Kidney (tissue), 13 donors: ENCODE measurements at regions not wholly inside any gene's neighbourhood (a gene's known extent, or its start where the extent isn't known, plus 50 kb on each side); places are given as distances from the start of the nearest gene placed in this dataset.

Source experiments
- DNase-seq, 5 donors: peaks; one replicate each; pipeline ENCODE4 v3.0.0-alpha.2; 2013 to 2020
- FAIRE-seq: peaks from 2 replicates; lab custom pipeline; 2012; peaks lifted over from hg19 to GRCh38; lab: Jason Lieb, UNC
- H3K27ac ChIP-seq, 2 donors: one replicate each; pipeline ENCODE4 v1.7.0; 2013; ENCODE audit warnings: low read depth in 2 of 2, low read length in 2 of 2, inconsistent platforms in 1 of 2
- H3K27me3 ChIP-seq: one replicate; pipeline ENCODE4 v1.7.1; 2013; ENCODE audit warnings: low read length, inconsistent platforms; ENCODE audit not compliant: control insufficient read depth, insufficient read depth
- H3K36me3 ChIP-seq, 3 donors: one replicate each; pipeline versions ENCODE4 v1.7.0 to v1.7.1; 2013; ENCODE audit warnings: low read length in 3 of 3, control low read depth in 1 of 3, inconsistent platforms in 1 of 3; ENCODE audit not compliant: insufficient read depth in 3 of 3, control insufficient read depth in 2 of 3
- H3K4me1 ChIP-seq, 3 donors: one replicate each; pipeline versions ENCODE4 v1.7.0 to v1.7.1; 2013; ENCODE audit warnings: low read length in 3 of 3, inconsistent platforms in 1 of 3, low read depth in 1 of 3; ENCODE audit not compliant: control insufficient read depth in 2 of 3, insufficient read depth in 2 of 3
- H3K4me3 ChIP-seq, 3 donors: one replicate each; pipeline versions ENCODE4 v1.7.0 to v1.8.1; 2013; ENCODE audit warnings: low read length in 3 of 3, control low read depth in 1 of 3, inconsistent platforms in 1 of 3
- H3K9ac ChIP-seq, 3 donors: one replicate each; pipeline versions ENCODE4 v1.7.0 to v1.7.1; 2013; ENCODE audit warnings: low read length in 3 of 3, control low read depth in 1 of 3, inconsistent platforms in 1 of 3
- H3K9me3 ChIP-seq, 3 donors: one replicate each; pipeline versions ENCODE4 v1.7.0 to v1.7.1; 2013; ENCODE audit warnings: low read length in 3 of 3, control low read depth in 1 of 3, inconsistent platforms in 1 of 3; ENCODE audit not compliant: control insufficient read depth in 2 of 3, insufficient read depth in 1 of 3
- intact Hi-C: fragments of 100-400 bp; cut with DNase I; formaldehyde crosslinking; loops from one replicate; pipeline ENCODE4 v1.11.1; 2022
- TF ChIP-seq, protein P1 (sequence below): IDR thresholded peaks from 3 replicates; pipeline ENCODE4 v1.5.1; 2012; ENCODE audit warnings: mild to moderate bottlenecking, moderate library complexity, borderline replicate concordance; ENCODE audit not compliant: insufficient read depth; ENCODE audit errors: extremely low read depth
- donor health status: control.
- donor health status: control.
- donor health status: control.
- donor health status: control.
- donor health status: control.
- donor health status: DM: yes; HTN: yes; CAD: no.
- donor health status: Normal renal cell carcinoma (clear cell type).

DNA sequence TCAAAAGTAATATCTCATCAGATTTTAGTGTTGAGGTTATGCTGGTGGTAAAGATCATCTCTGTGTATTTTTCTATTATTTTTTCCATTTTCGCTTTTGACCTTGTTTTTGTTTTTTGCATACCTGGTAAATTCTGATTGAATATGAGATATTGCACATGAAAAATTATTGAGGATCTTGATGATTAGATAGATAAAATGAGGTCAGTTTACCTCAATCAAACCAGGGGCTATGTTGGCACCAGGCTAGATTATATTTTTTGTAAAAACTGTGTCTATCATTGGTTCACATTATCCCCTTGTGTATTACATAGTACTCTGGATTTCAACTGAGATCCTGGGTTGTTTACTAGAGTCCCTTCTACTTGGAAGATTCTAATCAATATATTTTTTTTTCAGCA is 774.9 kb upstream of the ZNF608 start:
- Histone ChIP-seq H3K27ac (no peak overlapping the region), H3K27me3 (no peaks in the 10 kb centered on the region), H3K4me1 (no peaks in the 10 kb centered on the region), H3K9ac (no peak overlapping the region), H3K36me3 (no peaks in the 10 kb centered on the region), H3K9me3 (no peaks in the 10 kb centered on the region), H3K4me3 (no peak overlapping the region)
- no peak for FAIRE-seq
- TF ChIP-seq, protein P1, sequence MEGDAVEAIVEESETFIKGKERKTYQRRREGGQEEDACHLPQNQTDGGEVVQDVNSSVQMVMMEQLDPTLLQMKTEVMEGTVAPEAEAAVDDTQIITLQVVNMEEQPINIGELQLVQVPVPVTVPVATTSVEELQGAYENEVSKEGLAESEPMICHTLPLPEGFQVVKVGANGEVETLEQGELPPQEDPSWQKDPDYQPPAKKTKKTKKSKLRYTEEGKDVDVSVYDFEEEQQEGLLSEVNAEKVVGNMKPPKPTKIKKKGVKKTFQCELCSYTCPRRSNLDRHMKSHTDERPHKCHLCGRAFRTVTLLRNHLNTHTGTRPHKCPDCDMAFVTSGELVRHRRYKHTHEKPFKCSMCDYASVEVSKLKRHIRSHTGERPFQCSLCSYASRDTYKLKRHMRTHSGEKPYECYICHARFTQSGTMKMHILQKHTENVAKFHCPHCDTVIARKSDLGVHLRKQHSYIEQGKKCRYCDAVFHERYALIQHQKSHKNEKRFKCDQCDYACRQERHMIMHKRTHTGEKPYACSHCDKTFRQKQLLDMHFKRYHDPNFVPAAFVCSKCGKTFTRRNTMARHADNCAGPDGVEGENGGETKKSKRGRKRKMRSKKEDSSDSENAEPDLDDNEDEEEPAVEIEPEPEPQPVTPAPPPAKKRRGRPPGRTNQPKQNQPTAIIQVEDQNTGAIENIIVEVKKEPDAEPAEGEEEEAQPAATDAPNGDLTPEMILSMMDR: no peak
- DNase-seq: no peak
- intact Hi-C loops: no loop called here

DNA sequence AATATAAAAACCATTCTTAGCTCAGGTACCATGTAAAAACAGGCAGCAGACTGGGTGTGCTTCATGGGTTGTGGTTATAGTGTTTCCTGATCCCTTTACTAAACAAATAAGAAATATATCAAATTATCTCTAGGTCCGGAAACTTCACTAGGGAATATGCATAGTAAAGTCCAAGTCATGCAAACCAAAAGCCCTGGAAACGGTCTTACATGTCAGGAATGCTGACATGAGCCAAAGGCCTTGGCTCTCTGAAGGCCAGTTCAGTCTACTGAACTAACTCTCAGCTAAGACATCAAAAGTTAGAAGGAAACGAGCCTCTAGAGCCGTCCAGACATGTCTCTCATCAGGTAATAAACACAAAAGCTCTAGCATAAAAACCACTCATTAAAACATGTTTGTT is 778.9 kb upstream of the ZNF608 start:
- intact Hi-C loops: no loop called here
- Histone ChIP-seq H3K27me3 (no peaks in the 10 kb centered on the region), H3K9ac (no peak overlapping the region), H3K27ac (no peak overlapping the region), H3K4me1 (no peaks in the 10 kb centered on the region), H3K9me3 (no peaks in the 10 kb centered on the region), H3K4me3 (no peak overlapping the region), H3K36me3 (no peaks in the 10 kb centered on the region)
- DNase-seq (peak in 1 of 5 donors; percentile 2), FAIRE-seq (no peak)
- TF ChIP-seq, protein P1: no peak

DNA sequence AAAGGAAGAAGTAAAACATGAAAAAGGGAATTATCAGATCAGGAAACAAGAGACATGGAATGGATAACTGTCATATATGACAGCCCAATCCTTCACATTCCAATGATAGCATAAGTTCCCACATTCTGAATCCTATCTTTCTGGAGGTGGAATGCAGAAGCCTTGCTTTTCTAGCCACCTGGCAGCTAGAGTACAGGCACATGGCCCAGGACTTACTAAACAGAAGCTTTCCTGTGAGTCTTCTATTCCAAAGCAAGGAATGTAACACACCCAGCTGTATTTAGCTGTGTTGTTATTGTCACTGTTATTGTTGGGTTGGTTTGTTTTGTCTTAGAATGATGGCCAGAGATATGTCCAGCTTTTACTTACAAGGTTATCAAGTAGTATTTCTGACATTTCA is 780.5 kb upstream of the ZNF608 start:
- no peaks in the 10 kb centered on the region for H3K4me1 ChIP-seq
- no peak for FAIRE-seq
- no peaks in the 10 kb centered on the region for H3K9me3 ChIP-seq
- no peaks in the 10 kb centered on the region for H3K27me3 ChIP-seq
- intact Hi-C loops: no loop called here
- H3K4me3 ChIP-seq: no peak overlapping the region
- no peaks in the 10 kb centered on the region for H3K36me3 ChIP-seq
- no peak for DNase-seq
- H3K27ac ChIP-seq: no peak overlapping the region
- TF ChIP-seq, protein P1: no peak
- no peak overlapping the region for H3K9ac ChIP-seq

DNA sequence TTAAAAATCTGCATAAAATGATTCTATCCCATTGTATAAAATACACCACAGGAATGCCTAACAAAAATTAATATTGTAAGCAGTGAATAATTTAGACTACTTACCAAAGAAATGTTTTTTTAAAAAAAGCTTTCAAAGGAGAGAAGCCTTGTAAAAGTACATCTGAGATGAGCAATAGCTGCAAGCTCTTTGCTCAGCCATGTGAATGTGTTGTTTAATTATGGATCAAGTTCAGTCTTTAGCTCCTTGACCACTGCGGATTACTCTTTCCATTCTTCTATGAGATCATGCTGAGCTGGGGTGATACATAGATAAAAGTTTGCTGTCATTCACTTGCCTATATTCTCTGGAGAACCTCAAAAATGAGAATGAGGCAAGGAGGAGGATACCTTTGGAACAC is 782.4 kb upstream of the ZNF608 start:
- Histone ChIP-seq H3K27me3 (no peaks in the 10 kb centered on the region), H3K9ac (no peak overlapping the region), H3K9me3 (no peaks in the 10 kb centered on the region), H3K4me3 (no peak overlapping the region), H3K36me3 (no peaks in the 10 kb centered on the region), H3K4me1 (no peaks in the 10 kb centered on the region), H3K27ac (no peak overlapping the region)
- intact Hi-C loops: no loop called here
- DNase-seq (no peak), FAIRE-seq (no peak)
- TF ChIP-seq, protein P1: no peak
